HuH-7 (cell line): ENCODE measurements at regions not wholly inside any gene's neighbourhood (a gene's known extent, or its start where the extent isn't known, plus 50 kb on each side); places are given as distances from the start of the nearest gene placed in this dataset.
"Not testable (repeated sequence)": the region's sequence is repeated elsewhere in the genome, so short reads cannot be mapped to it uniquely, and the experiment has no call there.

Experiments used
- DNase-seq: peaks from one replicate; pipeline ENCODE4 v3.0.0; 2011; ENCODE audit warnings: low spot score

- no peak for DNase-seq
These were observed 227.7 kb upstream of the TMEM260 start for GRCh38 chr14:56351861-56352260.

DNA sequence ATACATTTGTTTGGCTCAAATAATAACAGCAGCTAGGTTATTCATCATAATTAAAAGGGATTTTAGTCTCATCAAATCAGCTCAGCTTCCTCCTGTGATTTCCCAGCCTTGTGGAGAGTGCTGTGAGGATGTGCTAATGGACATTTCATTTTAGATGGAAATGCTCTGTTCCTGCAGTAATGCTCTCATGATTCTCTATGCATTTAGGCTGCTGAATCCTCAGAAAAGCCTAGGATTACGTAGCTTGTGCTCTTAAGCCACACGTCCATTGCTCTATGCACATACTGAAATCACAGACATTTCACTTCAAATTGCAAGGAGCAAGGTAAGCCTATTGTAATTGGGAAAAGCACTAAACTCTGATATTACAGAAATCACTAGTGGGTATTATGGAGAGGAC is 226.6 kb upstream of the TMEM260 start:
- DNase-seq, result no peak

DNA sequence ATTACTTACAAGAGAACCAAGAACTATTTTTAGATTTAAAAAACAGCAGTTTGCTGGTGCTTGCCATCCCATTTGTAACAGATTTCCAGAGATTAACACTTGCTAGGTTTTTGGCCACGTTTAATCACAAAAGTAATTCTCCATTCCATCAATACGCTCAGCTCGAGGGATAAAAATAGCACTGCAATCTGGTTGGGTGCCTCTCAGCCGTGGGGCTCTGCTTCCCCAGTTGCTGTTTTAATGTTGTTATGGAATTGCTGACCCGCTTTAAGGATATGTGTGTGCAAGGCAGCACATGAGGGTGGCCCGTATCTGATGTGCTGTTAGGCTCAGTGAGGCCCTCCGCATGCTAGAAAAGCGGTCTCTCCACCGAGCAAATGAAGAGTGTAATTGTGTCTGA is 222.2 kb upstream of the TMEM260 start:
- DNase-seq, result no peak

DNA sequence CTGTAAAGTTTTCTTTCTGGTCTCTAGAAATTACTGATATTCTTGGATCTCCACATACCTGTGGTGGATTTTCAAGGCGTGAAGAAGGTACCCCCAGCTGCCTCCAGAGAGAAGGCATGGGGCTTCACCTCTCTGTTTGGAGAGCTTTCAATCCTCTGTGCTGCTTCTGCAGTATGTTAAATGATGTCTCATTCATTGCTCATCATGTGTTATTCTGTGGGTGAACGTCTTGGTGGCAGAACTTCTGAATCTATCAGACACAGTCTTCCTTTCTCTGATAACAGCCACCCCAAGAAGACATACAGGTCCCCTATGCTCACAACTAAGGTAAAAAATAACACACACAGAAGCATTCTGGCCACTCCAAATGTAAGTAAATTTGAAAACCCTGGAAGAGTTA is 221.3 kb upstream of the TMEM260 start:
- DNase-seq, result no peak

- DNase-seq, result no peak
These were observed 220.6 kb upstream of the TMEM260 start for GRCh38 chr14:56358851-56359614.

GRCh38 chr14:56365663-56366062 is 213.9 kb upstream of the TMEM260 start:
- not testable (repeated sequence) for DNase-seq

GRCh38 chr14:56367416-56367815 is 212.2 kb upstream of the TMEM260 start:
- DNase-seq, result no peak

- DNase-seq, result no peak
These were observed 207.9 kb upstream of the TMEM260 start for GRCh38 chr14:56371737-56372136.

- no peak for DNase-seq
These were observed 205.2 kb upstream of the TMEM260 start for GRCh38 chr14:56374421-56374820.

DNA sequence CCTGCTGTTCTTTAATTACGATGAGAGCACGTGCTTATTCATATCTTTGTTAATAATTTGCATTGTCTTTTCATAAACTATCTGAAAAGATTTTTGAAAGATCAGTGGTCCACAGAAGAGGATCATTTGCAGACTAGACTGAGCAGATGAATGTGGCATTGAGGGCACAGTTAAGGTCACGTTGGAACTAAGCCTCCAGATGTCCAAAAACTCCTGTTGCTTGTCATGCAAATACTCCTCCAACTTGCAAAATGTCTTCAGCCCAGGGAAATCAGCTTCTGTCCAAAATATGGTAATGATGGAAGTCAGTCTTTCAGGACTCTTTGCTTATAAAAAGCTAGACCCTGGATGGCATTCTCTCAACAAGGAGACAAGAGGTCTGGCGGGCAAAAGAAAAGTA is 201.6 kb upstream of the TMEM260 start:
- no peak for DNase-seq

GRCh38 chr14:56378475-56378877 is 201.1 kb upstream of the TMEM260 start:
- no peak for DNase-seq

- no peak for DNase-seq
These were observed 199.6 kb upstream of the TMEM260 start for GRCh38 chr14:56379956-56380355.

DNA sequence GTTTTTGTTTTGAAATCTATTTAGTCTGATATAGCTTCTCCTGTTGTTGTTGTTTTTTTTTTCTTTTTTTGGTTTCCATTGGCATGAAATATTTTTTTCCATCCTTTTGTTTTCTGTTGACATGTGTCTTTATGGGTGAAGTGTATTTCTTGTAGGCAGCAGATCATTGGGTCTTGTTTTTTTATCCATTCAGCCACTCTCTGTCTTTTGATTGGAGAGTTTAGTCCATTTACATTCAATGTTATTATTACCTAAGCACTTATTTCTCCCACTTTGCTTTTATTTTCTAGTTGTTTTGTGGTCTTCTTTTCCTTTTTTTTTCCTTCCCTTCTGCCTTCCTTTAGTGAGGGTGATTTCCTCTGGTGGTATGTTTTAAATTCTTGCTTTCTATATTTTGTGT is 193.6 kb upstream of the TMEM260 start:
- no peak for DNase-seq

DNA sequence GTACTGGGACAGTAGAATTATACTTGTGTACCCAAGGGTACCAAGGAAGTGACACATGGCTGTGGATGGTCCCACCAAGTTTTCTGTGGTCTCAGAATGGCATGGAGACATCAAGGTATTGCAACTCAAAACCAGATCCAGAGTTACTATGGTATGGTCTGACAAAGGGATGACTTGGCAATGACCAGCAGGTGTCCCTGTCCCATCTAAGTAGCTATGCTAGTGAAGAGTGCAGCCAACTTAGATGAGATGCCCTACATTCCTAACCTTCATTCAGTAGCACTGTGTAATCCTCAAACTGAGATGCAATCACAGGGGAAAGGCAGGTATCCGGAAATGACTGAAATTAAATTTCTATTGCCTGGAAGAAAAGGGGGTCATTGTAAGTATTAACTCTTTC is 188.7 kb upstream of the TMEM260 start:
- no peak for DNase-seq

GRCh38 chr14:56394826-56395530 is 184.6 kb upstream of the TMEM260 start:
- DNase-seq, result no peak

GRCh38 chr14:56400109-56400825 is 179.3 kb upstream of the TMEM260 start:
- no peak for DNase-seq

GRCh38 chr14:56412468-56413434 is 166.8 kb upstream of the TMEM260 start:
- DNase-seq, result no peak

- no peak for DNase-seq
These were observed 165.9 kb upstream of the TMEM260 start for GRCh38 chr14:56413721-56414120.

- DNase-seq, result no peak
These were observed 165.4 kb upstream of the TMEM260 start for GRCh38 chr14:56414236-56414635.

DNA sequence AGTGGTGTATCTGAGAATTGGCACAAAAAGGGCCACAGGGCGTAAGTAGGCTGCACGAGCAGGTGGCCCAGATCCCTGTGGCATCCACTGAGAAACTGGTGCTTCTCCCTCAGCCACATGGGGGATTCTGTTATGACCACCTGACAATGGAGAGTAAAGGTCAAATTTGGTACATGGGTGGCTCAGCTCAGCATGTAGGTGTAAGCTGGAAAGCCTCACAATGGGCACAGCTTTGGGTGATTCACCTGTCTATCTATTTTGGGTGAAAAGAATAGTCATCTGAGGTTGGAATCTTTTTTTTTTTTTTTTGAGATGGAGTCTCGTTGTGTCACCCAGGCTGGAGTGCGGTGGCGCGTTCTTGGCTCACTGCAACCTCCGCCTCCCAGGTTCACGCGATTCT is 163.4 kb upstream of the TMEM260 start:
- DNase-seq, result no peak

DNA sequence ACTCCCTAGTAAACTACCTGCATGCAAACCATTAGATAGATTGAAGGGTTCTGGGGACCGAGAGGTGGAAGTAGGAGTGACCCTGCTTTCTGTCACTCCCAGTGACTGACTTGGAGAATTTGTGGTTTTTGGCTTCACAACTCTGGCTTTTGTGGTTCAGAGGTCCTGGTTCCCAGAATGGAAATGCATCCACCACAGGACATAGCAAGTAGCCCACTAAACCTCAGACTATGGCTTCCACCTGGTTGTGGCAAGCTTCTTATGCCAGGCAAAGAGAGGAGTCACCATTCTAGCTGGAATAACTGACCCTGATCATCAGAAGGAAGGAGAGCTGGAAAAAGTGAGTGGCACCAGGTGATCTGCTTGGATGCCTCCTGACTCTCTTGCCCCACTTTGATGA is 162.4 kb upstream of the TMEM260 start:
- no peak for DNase-seq

DNA sequence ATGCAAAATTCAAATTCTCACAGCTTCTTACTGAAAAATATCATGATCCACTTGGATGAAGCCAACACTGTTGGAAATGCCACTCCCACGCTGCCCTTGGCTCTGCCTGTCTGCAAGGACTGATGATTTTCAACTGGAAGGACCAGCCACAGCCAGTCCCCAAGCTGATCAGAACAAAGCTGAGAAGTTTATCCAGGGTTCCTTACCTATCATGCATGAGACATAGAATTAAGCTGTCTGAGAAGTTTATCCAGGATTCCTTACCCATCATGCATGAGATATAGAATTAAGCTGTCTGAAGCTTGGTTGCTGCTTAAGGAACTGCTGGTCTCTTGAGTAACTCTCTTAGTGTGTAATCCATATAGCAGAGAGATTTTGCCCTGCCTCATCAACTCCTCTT is 159.8 kb upstream of the TMEM260 start:
- no peak for DNase-seq
